ENCODE measurements at regions not wholly inside any gene's neighbourhood (a gene's known extent, or its start where the extent isn't known, plus 50 kb on each side); places are given as distances from the start of the nearest gene placed in this dataset.

DNA sequence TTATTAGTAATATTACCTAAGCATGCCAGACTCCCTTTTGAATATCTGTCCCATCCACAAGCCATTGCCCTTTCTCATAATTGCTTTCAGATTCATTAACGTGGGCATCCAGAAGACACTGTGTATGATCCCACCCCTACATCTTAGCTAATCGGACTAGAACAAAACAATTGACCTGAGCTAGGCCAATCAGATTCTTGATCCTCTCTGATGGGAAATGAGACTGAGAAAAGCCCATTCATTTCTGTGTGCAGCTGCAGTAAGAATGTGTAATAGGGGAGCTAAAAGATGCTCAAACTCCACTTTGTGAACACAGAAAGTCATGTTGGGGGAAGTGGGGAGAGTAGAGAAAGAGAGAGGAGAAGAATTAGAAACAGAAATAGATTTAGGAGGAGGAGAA is 281.7 kb upstream of the G2E3 start:
- TF ChIP-seq, protein P1, sequence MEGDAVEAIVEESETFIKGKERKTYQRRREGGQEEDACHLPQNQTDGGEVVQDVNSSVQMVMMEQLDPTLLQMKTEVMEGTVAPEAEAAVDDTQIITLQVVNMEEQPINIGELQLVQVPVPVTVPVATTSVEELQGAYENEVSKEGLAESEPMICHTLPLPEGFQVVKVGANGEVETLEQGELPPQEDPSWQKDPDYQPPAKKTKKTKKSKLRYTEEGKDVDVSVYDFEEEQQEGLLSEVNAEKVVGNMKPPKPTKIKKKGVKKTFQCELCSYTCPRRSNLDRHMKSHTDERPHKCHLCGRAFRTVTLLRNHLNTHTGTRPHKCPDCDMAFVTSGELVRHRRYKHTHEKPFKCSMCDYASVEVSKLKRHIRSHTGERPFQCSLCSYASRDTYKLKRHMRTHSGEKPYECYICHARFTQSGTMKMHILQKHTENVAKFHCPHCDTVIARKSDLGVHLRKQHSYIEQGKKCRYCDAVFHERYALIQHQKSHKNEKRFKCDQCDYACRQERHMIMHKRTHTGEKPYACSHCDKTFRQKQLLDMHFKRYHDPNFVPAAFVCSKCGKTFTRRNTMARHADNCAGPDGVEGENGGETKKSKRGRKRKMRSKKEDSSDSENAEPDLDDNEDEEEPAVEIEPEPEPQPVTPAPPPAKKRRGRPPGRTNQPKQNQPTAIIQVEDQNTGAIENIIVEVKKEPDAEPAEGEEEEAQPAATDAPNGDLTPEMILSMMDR (IDR thresholded peaks at IDR 0.05), result no peak
- no peak for TF ChIP-seq EP300 (IDR thresholded peaks at IDR 0.05)

All from gastroesophageal sphincter (tissue), 3 donors.